K562 (cell line): ENCODE measurements at regions not wholly inside any gene's neighbourhood (a gene's known extent, or its start where the extent isn't known, plus 50 kb on each side); places are given as distances from the start of the nearest gene placed in this dataset.

Source experiments
- ATAC-seq: fragments of 200-7000 bp; cut with Tn5 transposase; 3 replicates; pipeline ENCODE4 v1.9.1; 2020; ENCODE audit warnings: moderate library complexity
- BruUV-seq: library from RNA; stranded (reverse); fragments of 400-500 nt; replicated peaks from 2 replicates; lab custom pipeline; 2021; lab: Mats Ljungman, UMichigan
- CTCF ChIA-PET: fragments of 300-600 bp; formaldehyde crosslinking; extraction: SDS; loops from one replicate; lab custom pipeline; 2021; ENCODE audit warnings: low intra/inter-chr PET ratio; lab: Yijun Ruan, JAX
- POLR2A ChIA-PET: fragments of 300-600, 350-650 bp; sonication (Branson Sonifier 250); formaldehyde crosslinking; extraction: SDS; loops from one replicate; lab custom pipeline; 2021; ENCODE audit warnings: antibody characterized with exemption, inconsistent platforms; lab: Yijun Ruan, JAX
- DNase-seq, 4 experiments: peaks; one replicate each; pipeline versions ENCODE4 v3.0.0 to v3.0.0-alpha.2; 2011 to 2018; ENCODE audit warnings: low spot score in 3 of 4, mixed read lengths in 3 of 4; ENCODE audit errors: extremely low read depth in 1 of 4
- FAIRE-seq: peaks from 2 replicates; lab custom pipeline; 2011; peaks lifted over from hg19 to GRCh38; lab: Jason Lieb, UNC
- H2AFZ ChIP-seq: 2 replicates; pipeline ENCODE4 v1.6.0; 2011; ENCODE audit warnings: low read depth, low read length, control low read depth, inconsistent platforms
- H3K27ac ChIP-seq: fragments of 200-600 bp; 3 replicates; pipeline ENCODE4 v1.8.0; 2011; ENCODE audit warnings: low read depth, mild to moderate bottlenecking, control low read depth, inconsistent platforms, low read length, moderate library complexity, mixed read lengths; ENCODE audit errors: extremely low read depth
- H3K27me3 ChIP-seq, 2 experiments: fragments of 300-600 bp in 1 of 2; 2 replicates in 1 of 2; 3 replicates in 1 of 2; pipeline versions ENCODE4 v1.6.0 to v1.8.0; 2011; ENCODE audit warnings: inconsistent platforms in 2 of 2, low read length in 2 of 2, mild to moderate bottlenecking in 1 of 2, mixed read lengths in 1 of 2, moderate library complexity in 1 of 2; ENCODE audit not compliant: control insufficient read depth in 2 of 2, insufficient read depth in 2 of 2
- H3K36me3 ChIP-seq: fragments of 300-600 bp; 3 replicates; pipeline ENCODE4 v1.8.0; 2011; ENCODE audit warnings: mild to moderate bottlenecking, low read length, inconsistent platforms; ENCODE audit not compliant: control insufficient read depth, insufficient read depth
- H3K4me1 ChIP-seq, 2 experiments: fragments of 200-600 bp in 1 of 2; replicated peaks in 1 of 2; 2 replicates in 1 of 2; 3 replicates in 1 of 2; pipeline versions ENCODE4 v1.5.1 to v1.8.0; 2011; ENCODE audit warnings: inconsistent platforms in 2 of 2, low read length in 2 of 2, mild to moderate bottlenecking in 1 of 2, mixed read lengths in 1 of 2, moderate library complexity in 1 of 2; ENCODE audit not compliant: control insufficient read depth in 2 of 2, insufficient read depth in 2 of 2
- H3K4me2 ChIP-seq: 2 replicates; pipeline ENCODE4 v1.6.1; 2011; ENCODE audit warnings: low read length, control low read depth, inconsistent platforms, mixed read lengths; ENCODE audit not compliant: insufficient read depth
- H3K4me3 ChIP-seq: fragments of 200-600 bp; sonication (generic), shearing (Covaris generic); 2 replicates; pipeline ENCODE4 v1.5.1; 2016; ENCODE audit warnings: control low read depth, inconsistent platforms
- H3K79me2 ChIP-seq: fragments of 200-600 bp; 3 replicates; pipeline ENCODE4 v1.8.0; 2011; ENCODE audit warnings: low read length, inconsistent platforms; ENCODE audit not compliant: control insufficient read depth, insufficient read depth
- H3K9ac ChIP-seq, 2 experiments: 2 replicates each; pipeline versions ENCODE4 v1.6.0 to v1.6.1; 2011; ENCODE audit warnings: low read depth in 2 of 2, low read length in 2 of 2, control low read depth in 1 of 2, inconsistent platforms in 1 of 2, mild to moderate bottlenecking in 1 of 2, mixed read lengths in 1 of 2; ENCODE audit not compliant: insufficient read depth in 1 of 2
- H3K9me1 ChIP-seq: one replicate; pipeline ENCODE4 v1.6.0; 2011; ENCODE audit warnings: inconsistent platforms, mild to moderate bottlenecking, low read length, moderate library complexity; ENCODE audit not compliant: control insufficient read depth, insufficient read depth
- H3K9me3 ChIP-seq: replicated peaks from 2 replicates; pipeline ENCODE4 v1.5.1; 2011; ENCODE audit warnings: low read depth, low read length, inconsistent platforms; ENCODE audit not compliant: control insufficient read depth, insufficient read depth
- H4K20me1 ChIP-seq: replicated peaks from 2 replicates; pipeline ENCODE4 v1.6.1; 2011; ENCODE audit warnings: low read length, inconsistent platforms, mixed read lengths; ENCODE audit not compliant: control insufficient read depth, insufficient read depth
- AFF4 ChIP-seq: sonication (generic); formaldehyde crosslinking; IDR thresholded peaks from 2 replicates; pipeline ENCODE4 v1.8.0; 2023; ENCODE audit warnings: mild to moderate bottlenecking, missing genetic modification reagents
- CBX3 ChIP-seq, 2 experiments: IDR thresholded peaks; 1 replicate in 1 of 2; 2 replicates in 1 of 2; pipeline ENCODE4 v1.6.1; 2012; ENCODE audit warnings: inconsistent platforms in 2 of 2, low read length in 2 of 2, borderline replicate concordance in 1 of 2, control low read depth in 1 of 2
- ELF1 ChIP-seq: fragments of 200-800 bp; sonication (Bioruptor generic); IDR thresholded peaks from 2 replicates; pipeline ENCODE4 v1.6.1; 2016; ENCODE audit warnings: missing genetic modification characterization, missing compliant biosample characterization
- ETV5 ChIP-seq: sonication (generic); formaldehyde crosslinking; IDR thresholded peaks from 2 replicates; pipeline ENCODE4 v1.4.0; 2020; ENCODE audit warnings: low read depth, mild to moderate bottlenecking, missing genetic modification reagents
- FOXM1 ChIP-seq, 2 experiments: fragments of 450-650 bp in 1 of 2; sonication (generic) in 1 of 2; formaldehyde crosslinking in 1 of 2; IDR thresholded peaks; 2 replicates each; pipeline versions ENCODE4 v1.6.1 to v1.9.0; 2017 to 2022; ENCODE audit warnings: low read depth in 2 of 2, mild to moderate bottlenecking in 2 of 2, missing genetic modification reagents in 1 of 2, moderate library complexity in 1 of 2
- FOXO4 ChIP-seq: fragments of 450-650 bp; formaldehyde crosslinking; IDR thresholded peaks from 2 replicates; pipeline ENCODE4 v1.4.0; 2020; ENCODE audit warnings: mild to moderate bottlenecking, moderate library complexity
- MBD2 ChIP-seq: sonication (generic); IDR thresholded peaks from 2 replicates; pipeline ENCODE4 v1.6.1; 2016; ENCODE audit warnings: low read depth, borderline replicate concordance
- MCM3 ChIP-seq: fragments of 450-650 bp; IDR thresholded peaks from 2 replicates; pipeline ENCODE4 v1.6.1; 2016
- MCM5 ChIP-seq: fragments of 450-650 bp; IDR thresholded peaks from 2 replicates; pipeline ENCODE4 v1.6.1; 2016; ENCODE audit warnings: low read depth
- NCOA4 ChIP-seq: fragments of 450-650 bp; IDR thresholded peaks from 2 replicates; pipeline ENCODE4 v1.6.1; 2018; ENCODE audit warnings: mild to moderate bottlenecking; ENCODE audit not compliant: partially characterized antibody
- NFE2L1 ChIP-seq: fragments of 450-650 bp; IDR thresholded peaks from 2 replicates; pipeline ENCODE4 v1.6.1; 2016; ENCODE audit warnings: missing genetic modification characterization, low read depth, mild to moderate bottlenecking, missing compliant biosample characterization, moderate library complexity, borderline replicate concordance
- PHF8 ChIP-seq: fragments of 200-600 bp; sonication (generic); IDR thresholded peaks from 2 replicates; pipeline ENCODE4 v1.6.1; 2012; ENCODE audit warnings: mixed run types, mild to moderate bottlenecking, inconsistent platforms, low read length, moderate library complexity, borderline replicate concordance
- POLR3G ChIP-seq: IDR thresholded peaks from 2 replicates; pipeline ENCODE4 v1.6.1; 2011; ENCODE audit not compliant: insufficient read length, insufficient replicate concordance; ENCODE audit errors: extremely low read depth
- PRMT5 ChIP-seq: sonication (generic); formaldehyde crosslinking; IDR thresholded peaks from 2 replicates; pipeline ENCODE4 v1.5.0; 2020; ENCODE audit warnings: missing genetic modification reagents
- PTBP1 ChIP-seq: fragments of 200-400 bp; formaldehyde crosslinking; IDR thresholded peaks from 2 replicates; pipeline ENCODE4 v1.6.1; 2017; ENCODE audit warnings: low read depth, low read length
- SREBF1 ChIP-seq: fragments of 150-350 bp; IDR thresholded peaks from 2 replicates; pipeline ENCODE4 v1.6.1; 2014; ENCODE audit warnings: antibody characterized with exemption, low read depth, low read length, borderline replicate concordance
- TCF3 ChIP-seq: sonication (generic); formaldehyde crosslinking; IDR thresholded peaks from 2 replicates; pipeline ENCODE4 v1.4.0; 2020; ENCODE audit warnings: mild to moderate bottlenecking, missing genetic modification reagents
- ZNF24 ChIP-seq: fragments of 450-650 bp; IDR thresholded peaks from 2 replicates; pipeline ENCODE4 v1.6.1; 2016
- ZNF347 ChIP-seq: fragments of 450-650 bp; formaldehyde crosslinking; IDR thresholded peaks from 2 replicates; pipeline ENCODE4 v1.4.0; 2020; ENCODE audit warnings: low read depth, mild to moderate bottlenecking, moderate library complexity
- ZNF57 ChIP-seq: fragments of 450-650 bp; formaldehyde crosslinking; IDR thresholded peaks from 2 replicates; pipeline ENCODE4 v1.4.0; 2020; ENCODE audit warnings: mild to moderate bottlenecking, moderate library complexity
- in situ Hi-C: fragments of 300-500 bp; cut with MboI; formaldehyde crosslinking; loops from 4 replicates; pipeline ENCODE4 v1.15.0; 2018; ENCODE audit warnings: inconsistent platforms, mixed read lengths
- intact Hi-C: fragments of 100-400 bp; cut with micrococcal nuclease; formaldehyde crosslinking; loops from 2 replicates; pipeline ENCODE4 v1.14.2; 2022

GRCh38 chr1:104064399-104064798, 314.7 kb downstream of the AMY1C start:
- no peak overlapping the region for H3K4me3 ChIP-seq
- H3K36me3 ChIP-seq = no peaks in the 10 kb centered on the region
- intact Hi-C loops = no loop called here
- no peak overlapping the region for H2AFZ ChIP-seq
- H3K4me2 ChIP-seq = no peak overlapping the region
- BruUV-seq = no TSS peak
- POLR2A ChIA-PET = no interaction called here
- H3K9me1 ChIP-seq = no peaks in the 10 kb centered on the region
- TF ChIP-seq POLR3G (no peak), SREBF1 (no peak), ZNF347 (CRISPR knock-in tag) (no peak), PHF8 (no peak), ELF1 (no peak), NFE2L1 (tag) (no peak), MCM5 (no peak), NCOA4 (no peak), PRMT5 (CRISPR knock-in tag) (no peak), CBX3 (IDR thresholded peaks at IDR 0.05; ENCODE audit: borderline replicate concordance in 1 of 2, low read length in 2 of 2) (no peak), ETV5 (no peak), ZNF57 (CRISPR knock-in tag) (no peak), FOXM1 (IDR thresholded peaks at IDR 0.05; ENCODE audit: low read depth) (no peak), FOXM1 (CRISPR knock-in tag; IDR thresholded peaks at IDR 0.05; ENCODE audit: low read depth) (no peak), PTBP1 (no peak), MCM3 (no peak), AFF4 (CRISPR knock-in tag) (no peak), FOXO4 (CRISPR knock-in tag) (no peak), ZNF24 (no peak), TCF3 (CRISPR knock-in tag) (no peak), MBD2 (no peak)
- no peaks in the 10 kb centered on the region for H3K79me2 ChIP-seq
- no peak overlapping the region for H3K27ac ChIP-seq
- H4K20me1 ChIP-seq = no peaks in the 10 kb centered on the region
- no peak for ATAC-seq
- H3K9ac ChIP-seq = no peak overlapping the region
- no peaks in the 10 kb centered on the region for H3K9me3 ChIP-seq
- H3K4me1 ChIP-seq = no peaks in the 10 kb centered on the region
- no peak for FAIRE-seq
- H3K27me3 ChIP-seq = no peaks in the 10 kb centered on the region
- DNase-seq = no peak
- CTCF ChIA-PET = no interaction called here
- in situ Hi-C loops = no loop called here
